Ovary (tissue), 3 donors: ENCODE measurements at regions not wholly inside any gene's neighbourhood (a gene's known extent, or its start where the extent isn't known, plus 50 kb on each side); places are given as distances from the start of the nearest gene placed in this dataset.

ENCODE experiments used
- POLR2A ChIP-seq: fragments of 450-650 bp; IDR thresholded peaks from one replicate; pipeline ENCODE4 v1.6.1; 2017; ENCODE audit warnings: antibody characterized with exemption, mild to moderate bottlenecking, moderate library complexity
- TF ChIP-seq, protein P1 (sequence below), 3 donors: fragments of 450-650 bp in 2 of 3; fragments of 200-600 bp in 1 of 3; IDR thresholded peaks; one replicate each; pipeline versions ENCODE4 v1.5.1 to v1.8.0; 2016 to 2022; ENCODE audit warnings: antibody characterized with exemption in 3 of 3, mild to moderate bottlenecking in 1 of 3
- donor health status: DM: no; HTN: no; CAD: no.

DNA sequence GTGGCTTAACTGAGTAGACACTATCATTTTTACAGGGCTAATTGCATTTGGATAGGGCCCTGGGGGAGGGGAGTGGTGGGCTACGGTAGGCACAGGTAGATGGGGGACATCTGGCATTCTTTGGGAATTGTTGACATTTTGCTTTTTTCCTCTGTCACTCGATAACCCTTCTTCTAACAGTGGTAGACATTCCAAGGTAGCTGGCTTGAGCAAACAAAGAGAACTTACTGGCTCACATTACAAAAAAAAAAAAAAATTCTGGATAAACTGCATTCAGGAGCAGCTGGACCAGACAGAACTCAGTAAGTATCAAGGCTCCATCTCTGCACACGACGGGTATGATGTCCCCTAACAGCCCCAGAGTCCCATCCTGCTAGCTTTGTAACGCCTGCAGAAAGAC lies 585.2 kb downstream of the ZNF608 start:
- TF ChIP-seq, protein P1, sequence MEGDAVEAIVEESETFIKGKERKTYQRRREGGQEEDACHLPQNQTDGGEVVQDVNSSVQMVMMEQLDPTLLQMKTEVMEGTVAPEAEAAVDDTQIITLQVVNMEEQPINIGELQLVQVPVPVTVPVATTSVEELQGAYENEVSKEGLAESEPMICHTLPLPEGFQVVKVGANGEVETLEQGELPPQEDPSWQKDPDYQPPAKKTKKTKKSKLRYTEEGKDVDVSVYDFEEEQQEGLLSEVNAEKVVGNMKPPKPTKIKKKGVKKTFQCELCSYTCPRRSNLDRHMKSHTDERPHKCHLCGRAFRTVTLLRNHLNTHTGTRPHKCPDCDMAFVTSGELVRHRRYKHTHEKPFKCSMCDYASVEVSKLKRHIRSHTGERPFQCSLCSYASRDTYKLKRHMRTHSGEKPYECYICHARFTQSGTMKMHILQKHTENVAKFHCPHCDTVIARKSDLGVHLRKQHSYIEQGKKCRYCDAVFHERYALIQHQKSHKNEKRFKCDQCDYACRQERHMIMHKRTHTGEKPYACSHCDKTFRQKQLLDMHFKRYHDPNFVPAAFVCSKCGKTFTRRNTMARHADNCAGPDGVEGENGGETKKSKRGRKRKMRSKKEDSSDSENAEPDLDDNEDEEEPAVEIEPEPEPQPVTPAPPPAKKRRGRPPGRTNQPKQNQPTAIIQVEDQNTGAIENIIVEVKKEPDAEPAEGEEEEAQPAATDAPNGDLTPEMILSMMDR (IDR thresholded peaks at IDR 0.05) = no peak
- no peak for TF ChIP-seq POLR2A
